H1 (cell line): ENCODE measurements at regions not wholly inside any gene's neighbourhood (a gene's known extent, or its start where the extent isn't known, plus 50 kb on each side); places are given as distances from the start of the nearest gene placed in this dataset.

ENCODE experiments used
- HDAC6 ChIP-seq: IDR thresholded peaks from one replicate; pipeline ENCODE4 v1.7.1; 2012; ENCODE audit warnings: low read depth, mild to moderate bottlenecking, inconsistent platforms, low read length, moderate library complexity
- TEAD4 ChIP-seq: IDR thresholded peaks from 2 replicates; pipeline ENCODE4 v1.6.1; 2012; ENCODE audit warnings: low read depth, low read length, inconsistent platforms, mixed read lengths
- TF ChIP-seq, protein P1 (sequence below): IDR thresholded peaks from 2 replicates; pipeline ENCODE4 v1.6.1; 2011; ENCODE audit warnings: low read depth, mild to moderate bottlenecking, low read length; ENCODE audit not compliant: insufficient read depth
- TF ChIP-seq, protein P2 (sequence below): IDR thresholded peaks from 2 replicates; pipeline ENCODE4 v1.6.1; 2012; ENCODE audit warnings: low read length, inconsistent platforms

- TF ChIP-seq, protein P1, sequence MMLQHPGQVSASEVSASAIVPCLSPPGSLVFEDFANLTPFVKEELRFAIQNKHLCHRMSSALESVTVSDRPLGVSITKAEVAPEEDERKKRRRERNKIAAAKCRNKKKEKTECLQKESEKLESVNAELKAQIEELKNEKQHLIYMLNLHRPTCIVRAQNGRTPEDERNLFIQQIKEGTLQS: no peak
- TF ChIP-seq TEAD4 (no peak), HDAC6 (no peak)
- TF ChIP-seq, protein P2, sequence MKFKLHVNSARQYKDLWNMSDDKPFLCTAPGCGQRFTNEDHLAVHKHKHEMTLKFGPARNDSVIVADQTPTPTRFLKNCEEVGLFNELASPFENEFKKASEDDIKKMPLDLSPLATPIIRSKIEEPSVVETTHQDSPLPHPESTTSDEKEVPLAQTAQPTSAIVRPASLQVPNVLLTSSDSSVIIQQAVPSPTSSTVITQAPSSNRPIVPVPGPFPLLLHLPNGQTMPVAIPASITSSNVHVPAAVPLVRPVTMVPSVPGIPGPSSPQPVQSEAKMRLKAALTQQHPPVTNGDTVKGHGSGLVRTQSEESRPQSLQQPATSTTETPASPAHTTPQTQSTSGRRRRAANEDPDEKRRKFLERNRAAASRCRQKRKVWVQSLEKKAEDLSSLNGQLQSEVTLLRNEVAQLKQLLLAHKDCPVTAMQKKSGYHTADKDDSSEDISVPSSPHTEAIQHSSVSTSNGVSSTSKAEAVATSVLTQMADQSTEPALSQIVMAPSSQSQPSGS: no peak
Observed at GRCh38 chr14:71684323-71684722, 247.9 kb upstream of the RGS6 start (continued).
